DND-41 (cell line): ENCODE measurements at regions not wholly inside any gene's neighbourhood (a gene's known extent, or its start where the extent isn't known, plus 50 kb on each side); places are given as distances from the start of the nearest gene placed in this dataset.

Source experiments
- ATAC-seq: fragments of 200-7000 bp; cut with Tn5 transposase; 3 replicates; pipeline ENCODE4 v1.9.1; 2021; ENCODE audit warnings: low read depth; ENCODE audit not compliant: insufficient read depth
- DNase-seq: peaks from one replicate; pipeline ENCODE4 v3.0.0-alpha.2; 2020
- H2AFZ ChIP-seq: 2 replicates; pipeline ENCODE4 v1.6.0; 2012; ENCODE audit warnings: low read depth, low read length
- H3K27ac ChIP-seq: 2 replicates; pipeline ENCODE4 v1.5.1; 2012; ENCODE audit warnings: low read length, inconsistent platforms
- H3K27me3 ChIP-seq: fragments of 200-600 bp; sonication (generic); 2 replicates; pipeline ENCODE4 v1.6.0; 2012; ENCODE audit warnings: low read length, mild to moderate bottlenecking, inconsistent platforms; ENCODE audit not compliant: insufficient read depth, poor library complexity
- H3K36me3 ChIP-seq: 2 replicates; pipeline ENCODE4 v1.5.1; 2012; ENCODE audit warnings: low read length, inconsistent platforms; ENCODE audit not compliant: insufficient read depth
- H3K4me1 ChIP-seq: 2 replicates; pipeline ENCODE4 v1.5.1; 2012; ENCODE audit warnings: mild to moderate bottlenecking, low read length; ENCODE audit not compliant: insufficient read depth
- H3K4me2 ChIP-seq: 2 replicates; pipeline ENCODE4 v1.6.0; 2012; ENCODE audit warnings: mild to moderate bottlenecking, moderate library complexity, low read length, inconsistent platforms; ENCODE audit not compliant: insufficient read depth
- H3K4me3 ChIP-seq, 2 experiments: fragments of 200-600 bp in 1 of 2; shearing (Covaris generic) in 1 of 2; 2 replicates each; pipeline ENCODE4 v1.5.1; 2012 to 2016; ENCODE audit warnings: inconsistent platforms in 2 of 2, low read length in 2 of 2, mild to moderate bottlenecking in 2 of 2, low read depth in 1 of 2, moderate library complexity in 1 of 2
- H3K79me2 ChIP-seq: 2 replicates; pipeline ENCODE4 v1.6.0; 2012; ENCODE audit warnings: low read length, inconsistent platforms; ENCODE audit not compliant: insufficient read depth
- H3K9ac ChIP-seq: 2 replicates; pipeline ENCODE4 v1.6.0; 2012; ENCODE audit warnings: low read depth, mild to moderate bottlenecking, inconsistent platforms, low read length, moderate library complexity
- H3K9me3 ChIP-seq: 2 replicates; pipeline ENCODE4 v1.5.1; 2012; ENCODE audit warnings: low read length, moderate library complexity, mild to moderate bottlenecking, inconsistent platforms; ENCODE audit not compliant: insufficient read depth, severe bottlenecking
- H4K20me1 ChIP-seq: 2 replicates; pipeline ENCODE4 v1.6.0; 2012; ENCODE audit warnings: low read length; ENCODE audit not compliant: insufficient read depth
- CTCF ChIP-seq: IDR thresholded peaks from 2 replicates; pipeline ENCODE4 v1.5.1; 2012; ENCODE audit warnings: borderline replicate concordance, low read length, moderate library complexity, mild to moderate bottlenecking; ENCODE audit not compliant: poor library complexity, severe bottlenecking; ENCODE audit errors: extremely low read depth
- EZH2 ChIP-seq: IDR thresholded peaks from 3 replicates; pipeline ENCODE4 v1.6.1; 2012; ENCODE audit warnings: borderline replicate concordance, low read depth, mild to moderate bottlenecking, moderate library complexity, low read length, inconsistent platforms; ENCODE audit not compliant: severe bottlenecking

GRCh38 chr14:105930572-105930971 is 404.2 kb downstream of the TMEM121 start:
- DNase-seq: no peak

GRCh38 chr14:105931808-105932483 is 405.6 kb downstream of the TMEM121 start:
- H3K4me1 ChIP-seq: no peaks in the 10 kb centered on the region
- H3K4me3 ChIP-seq: no peak overlapping the region
- no peak overlapping the region for H2AFZ ChIP-seq
- H3K9me3 ChIP-seq: peaks cover 16% of the 10 kb centered on the region
- ATAC-seq (no peak), DNase-seq (no peak)
- peak; percentile 27 for TF ChIP-seq CTCF
- TF ChIP-seq EZH2: no peak
- no peak overlapping the region for H3K27ac ChIP-seq
- no peak overlapping the region for H3K9ac ChIP-seq
- H3K79me2 ChIP-seq: no peaks in the 10 kb centered on the region
- no peaks in the 10 kb centered on the region for H3K36me3 ChIP-seq
- H3K4me2 ChIP-seq: no peak overlapping the region
- H4K20me1 ChIP-seq: no peaks in the 10 kb centered on the region
- H3K27me3 ChIP-seq: peaks cover 4% of the 10 kb centered on the region

More at GRCh38 chr14:105930572-105930971, 404.2 kb downstream of the TMEM121 start:
- Histone ChIP-seq H3K9me3 (peaks cover 10% of the 10 kb centered on the region), H3K4me2 (no peak overlapping the region), H3K9ac (no peak overlapping the region), H3K27ac (no peak overlapping the region), H3K27me3 (peaks cover 4% of the 10 kb centered on the region), H3K79me2 (no peaks in the 10 kb centered on the region), H2AFZ (no peak overlapping the region), H4K20me1 (no peaks in the 10 kb centered on the region), H3K4me1 (no peaks in the 10 kb centered on the region), H3K4me3 (no peak overlapping the region), H3K36me3 (no peaks in the 10 kb centered on the region)
- no peak for ATAC-seq
- TF ChIP-seq CTCF: no peak
- no peak for TF ChIP-seq EZH2

- H3K9ac ChIP-seq: no peak overlapping the region
- H3K36me3 ChIP-seq: no peaks in the 10 kb centered on the region
- no peak overlapping the region for H3K4me3 ChIP-seq
- no peaks in the 10 kb centered on the region for H3K79me2 ChIP-seq
- peaks cover 4% of the 10 kb centered on the region for H3K27me3 ChIP-seq
- H3K4me1 ChIP-seq: no peaks in the 10 kb centered on the region
- no peaks in the 10 kb centered on the region for H4K20me1 ChIP-seq
- no peak for TF ChIP-seq CTCF
- no peak for TF ChIP-seq EZH2
- ATAC-seq (no peak), DNase-seq (no peak)
- peaks cover 25% of the 10 kb centered on the region for H3K9me3 ChIP-seq
- no peak overlapping the region for H2AFZ ChIP-seq
- H3K27ac ChIP-seq: no peak overlapping the region
- H3K4me2 ChIP-seq: no peak overlapping the region
These were observed 406.9 kb downstream of the TMEM121 start for GRCh38 chr14:105933238-105933637.
